OCI-LY3 (cell line): ENCODE measurements at regions not wholly inside any gene's neighbourhood (a gene's known extent, or its start where the extent isn't known, plus 50 kb on each side); places are given as distances from the start of the nearest gene placed in this dataset.

Source experiments
- H2AFZ ChIP-seq: fragments of 200-600, 300-600 bp; shearing (Covaris generic); 2 replicates; pipeline ENCODE4 v1.6.0; 2014; ENCODE audit warnings: antibody characterized with exemption, low read depth, low read length
- H3K27ac ChIP-seq: fragments of 200-600, 300-600 bp; sonication (generic); 2 replicates; pipeline ENCODE4 v1.5.1; 2014; ENCODE audit warnings: mild to moderate bottlenecking, low read length, moderate library complexity, mixed read lengths
- H3K27me3 ChIP-seq: fragments of 200-600, 300-600 bp; sonication (generic); 2 replicates; pipeline ENCODE4 v1.6.1; 2014; ENCODE audit warnings: low read depth, low read length, mixed read lengths
- H3K36me3 ChIP-seq: fragments of 200-600, 300-600 bp; sonication (generic); replicated peaks from 2 replicates; pipeline ENCODE3; 2014; ENCODE audit warnings: low read depth, low read length, mixed read lengths
- H3K4me1 ChIP-seq: fragments of 300-600, 200-600 bp; sonication (generic); 2 replicates; pipeline ENCODE4 v1.6.1; 2014; ENCODE audit warnings: low read length, mixed read lengths
- H3K4me2 ChIP-seq: fragments of 200-600, 300-600 bp; sonication (generic); 2 replicates; pipeline ENCODE4 v1.6.1; 2014; ENCODE audit warnings: low read length, mixed read lengths
- H3K4me3 ChIP-seq: fragments of 300-600, 200-600 bp; sonication (generic); 2 replicates; pipeline ENCODE4 v1.5.1; 2014; ENCODE audit warnings: antibody characterized with exemption, mild to moderate bottlenecking, low read length, moderate library complexity
- H3K79me2 ChIP-seq: fragments of 300-600, 200-600 bp; shearing (Covaris generic); 2 replicates; pipeline ENCODE4 v1.6.1; 2014; ENCODE audit warnings: mild to moderate bottlenecking, low read length, mixed read lengths
- H3K9ac ChIP-seq: fragments of 300-600, 200-600 bp; shearing (Covaris generic); 2 replicates; pipeline ENCODE4 v1.6.0; 2014; ENCODE audit warnings: mild to moderate bottlenecking, low read length, moderate library complexity
- H3K9me3 ChIP-seq: fragments of 200-600, 300-600 bp; shearing (Covaris generic); 2 replicates; pipeline ENCODE4 v1.6.1; 2014; ENCODE audit warnings: low read length, mixed read lengths; ENCODE audit not compliant: insufficient read depth
- H4K20me1 ChIP-seq: fragments of 200-600, 300-600 bp; sonication (generic); 2 replicates; pipeline ENCODE4 v1.6.1; 2016; ENCODE audit warnings: low read length, mixed read lengths; ENCODE audit not compliant: insufficient read depth
- EZH2phosphoT487 ChIP-seq: fragments of 200-600 bp; shearing (Covaris generic); IDR thresholded peaks from 2 replicates; pipeline ENCODE4 v1.6.1; 2018; ENCODE audit warnings: antibody characterized with exemption, mixed run types, low read depth
- TF ChIP-seq, protein P1 (sequence below): fragments of 200-600, 300-600 bp; sonication (generic); IDR thresholded peaks from 2 replicates; pipeline ENCODE4 v1.5.1; 2014; ENCODE audit warnings: antibody characterized with exemption, low read length, low read depth

DNA sequence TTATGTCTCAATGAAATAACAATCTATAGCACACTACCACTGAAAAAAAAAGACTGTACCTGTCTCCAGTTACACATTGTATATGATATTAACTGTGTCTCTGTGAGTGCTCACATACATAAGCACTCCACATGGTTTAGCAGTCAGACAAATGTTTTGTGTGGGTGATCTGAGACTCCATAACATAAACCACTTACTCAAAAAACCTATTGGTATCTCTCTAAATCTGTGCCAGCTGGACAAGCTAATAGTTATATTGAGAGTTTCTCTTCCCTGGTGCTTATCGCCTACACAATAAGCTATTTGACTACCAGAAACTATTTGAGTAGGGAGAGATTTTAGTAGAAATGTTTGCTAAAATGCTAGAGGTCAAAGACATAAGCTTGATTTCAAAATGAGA is 190.1 kb upstream of the AGR3 start:
- Histone ChIP-seq H3K27me3 (no peaks in the 10 kb centered on the region), H4K20me1 (no peaks in the 10 kb centered on the region), H2AFZ (no peak overlapping the region), H3K9ac (peak overlapping the region; percentile 93), H3K79me2 (no peaks in the 10 kb centered on the region), H3K4me1 (peaks cover 61% of the 10 kb centered on the region), H3K4me3 (no peak overlapping the region), H3K27ac (peak overlapping the region; percentile 100), H3K36me3 (peaks cover 17% of the 10 kb centered on the region), H3K4me2 (peak overlapping the region; percentile 68), H3K9me3 (0 out of 2 replicates have a peak, but pooled peaks cover 8% of the 10 kb centered on the region)
- TF ChIP-seq EZH2phosphoT487: no peak
- TF ChIP-seq, protein P1, sequence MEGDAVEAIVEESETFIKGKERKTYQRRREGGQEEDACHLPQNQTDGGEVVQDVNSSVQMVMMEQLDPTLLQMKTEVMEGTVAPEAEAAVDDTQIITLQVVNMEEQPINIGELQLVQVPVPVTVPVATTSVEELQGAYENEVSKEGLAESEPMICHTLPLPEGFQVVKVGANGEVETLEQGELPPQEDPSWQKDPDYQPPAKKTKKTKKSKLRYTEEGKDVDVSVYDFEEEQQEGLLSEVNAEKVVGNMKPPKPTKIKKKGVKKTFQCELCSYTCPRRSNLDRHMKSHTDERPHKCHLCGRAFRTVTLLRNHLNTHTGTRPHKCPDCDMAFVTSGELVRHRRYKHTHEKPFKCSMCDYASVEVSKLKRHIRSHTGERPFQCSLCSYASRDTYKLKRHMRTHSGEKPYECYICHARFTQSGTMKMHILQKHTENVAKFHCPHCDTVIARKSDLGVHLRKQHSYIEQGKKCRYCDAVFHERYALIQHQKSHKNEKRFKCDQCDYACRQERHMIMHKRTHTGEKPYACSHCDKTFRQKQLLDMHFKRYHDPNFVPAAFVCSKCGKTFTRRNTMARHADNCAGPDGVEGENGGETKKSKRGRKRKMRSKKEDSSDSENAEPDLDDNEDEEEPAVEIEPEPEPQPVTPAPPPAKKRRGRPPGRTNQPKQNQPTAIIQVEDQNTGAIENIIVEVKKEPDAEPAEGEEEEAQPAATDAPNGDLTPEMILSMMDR: no peak

DNA sequence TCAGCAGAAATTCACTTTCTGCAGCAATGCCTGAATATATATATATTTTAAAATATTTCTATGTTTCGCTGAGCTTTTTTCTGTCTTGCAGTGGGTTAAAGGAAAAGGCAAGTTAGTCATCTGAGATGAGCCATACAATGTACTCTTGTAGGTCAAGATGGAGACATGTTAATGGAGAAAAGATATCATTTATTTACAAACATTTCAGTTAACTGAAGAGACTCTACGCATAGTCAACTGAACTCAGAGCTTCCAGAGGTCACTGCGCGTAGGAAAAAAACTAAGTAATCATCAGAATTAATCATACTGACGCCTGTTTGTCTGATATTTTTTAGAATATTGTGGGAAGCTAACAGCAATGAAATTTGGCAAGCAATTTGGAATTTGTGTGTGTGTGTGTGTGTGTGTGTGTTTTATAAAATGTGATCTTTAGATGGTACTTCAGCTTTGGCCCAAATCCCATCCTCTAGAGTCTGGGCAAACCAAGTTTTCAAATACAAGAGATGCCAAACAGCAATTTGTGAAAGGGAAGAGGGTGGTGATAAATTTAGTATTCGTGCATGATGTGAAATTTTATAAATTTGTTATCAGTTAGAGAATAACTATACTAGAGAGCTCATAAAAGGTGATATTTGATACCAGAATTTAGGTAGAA is 193.9 kb upstream of the AGR3 start:
- Histone ChIP-seq H3K27me3 (no peaks in the 10 kb centered on the region), H3K9ac (no peak overlapping the region), H4K20me1 (no peaks in the 10 kb centered on the region), H3K27ac (no peak overlapping the region), H3K9me3 (0 out of 2 replicates have a peak, but pooled peaks cover 8% of the 10 kb centered on the region), H2AFZ (no peak overlapping the region), H3K4me3 (no peak overlapping the region), H3K4me2 (no peak overlapping the region), H3K4me1 (peaks cover 26% of the 10 kb centered on the region), H3K79me2 (no peaks in the 10 kb centered on the region), H3K36me3 (peaks cover 17% of the 10 kb centered on the region)
- TF ChIP-seq, protein P1: no peak
- no peak for TF ChIP-seq EZH2phosphoT487

DNA sequence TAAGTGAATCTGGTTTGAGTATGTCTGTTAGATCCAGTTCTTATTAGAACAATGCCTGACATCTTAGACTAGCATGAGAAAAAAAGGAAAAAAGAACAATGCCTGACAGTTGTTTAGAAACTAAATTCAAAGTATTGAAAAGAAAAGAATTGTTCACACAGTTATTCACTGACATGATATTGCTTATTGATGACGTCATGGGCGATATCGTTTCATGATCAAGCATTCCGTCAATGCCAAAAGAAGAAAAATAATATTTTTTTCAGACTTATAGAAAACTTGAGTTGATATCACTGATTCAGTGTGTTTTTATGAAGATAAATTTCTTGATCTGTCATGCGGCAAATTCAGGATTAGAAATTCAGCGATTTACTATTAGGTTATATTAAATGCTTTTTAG is 196.5 kb upstream of the AGR3 start:
- Histone ChIP-seq H3K27ac (no peak overlapping the region), H3K4me1 (peaks cover 1% of the 10 kb centered on the region), H3K79me2 (no peaks in the 10 kb centered on the region), H3K36me3 (peaks cover 11% of the 10 kb centered on the region), H3K9me3 (0 out of 2 replicates have a peak, but pooled peaks cover 8% of the 10 kb centered on the region), H4K20me1 (no peaks in the 10 kb centered on the region), H3K4me3 (no peak overlapping the region), H2AFZ (no peak overlapping the region), H3K27me3 (no peaks in the 10 kb centered on the region), H3K9ac (no peak overlapping the region), H3K4me2 (no peak overlapping the region)
- TF ChIP-seq EZH2phosphoT487: no peak
- TF ChIP-seq, protein P1: no peak

DNA sequence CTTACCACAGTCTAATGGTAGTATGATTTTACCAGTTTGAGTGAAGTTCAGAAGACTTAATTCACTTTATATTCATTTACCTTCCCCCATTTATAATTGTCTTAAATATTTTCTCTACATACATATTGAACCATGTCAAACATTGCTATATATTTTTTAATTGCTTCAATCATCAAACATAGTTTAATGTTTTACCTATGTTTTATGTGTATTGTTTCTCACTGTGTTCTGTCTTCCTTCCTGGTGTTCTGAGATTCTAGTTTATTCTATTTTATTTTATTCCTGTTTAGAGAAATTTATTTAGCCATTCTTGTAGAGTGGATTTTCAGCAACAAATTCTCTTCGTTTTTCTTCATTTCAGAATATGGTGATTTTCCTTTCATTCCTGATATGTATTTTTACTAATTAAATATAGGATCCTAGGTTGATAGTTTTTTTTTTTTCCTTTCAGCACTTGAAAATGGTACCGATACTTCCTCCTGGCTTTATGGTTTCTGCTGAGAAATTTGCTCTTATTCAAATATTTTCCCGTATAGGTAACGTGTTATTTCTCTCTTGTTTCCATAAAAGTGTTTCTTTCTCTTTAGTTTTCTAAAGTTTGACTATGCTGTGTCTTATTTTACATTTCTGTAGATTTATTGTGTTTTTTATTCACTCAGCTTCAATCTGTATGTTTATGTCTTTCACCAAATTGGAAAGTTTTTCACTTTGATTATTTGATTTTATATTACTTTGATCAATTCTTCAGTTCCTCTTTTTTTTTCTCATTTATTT is 201.8 kb upstream of the AGR3 start:
- no peak overlapping the region for H3K9ac ChIP-seq
- H3K27me3 ChIP-seq: no peaks in the 10 kb centered on the region
- H2AFZ ChIP-seq: no peak overlapping the region
- no peaks in the 10 kb centered on the region for H3K79me2 ChIP-seq
- TF ChIP-seq EZH2phosphoT487: no peak
- TF ChIP-seq, protein P1: no peak
- no peak overlapping the region for H3K27ac ChIP-seq
- H3K36me3 ChIP-seq: no peaks in the 10 kb centered on the region
- H3K4me2 ChIP-seq: peak overlapping the region; percentile 26
- peaks cover 5% of the 10 kb centered on the region for H3K4me1 ChIP-seq
- 0 out of 2 replicates have a peak overlapping the region, but pooled peaks have one; percentile 16 for H3K4me3 ChIP-seq
- no peaks in the 10 kb centered on the region for H4K20me1 ChIP-seq
- H3K9me3 ChIP-seq: no peaks in the 10 kb centered on the region
